Endodermal cell (in vitro differentiated cells): ENCODE measurements at regions not wholly inside any gene's neighbourhood (a gene's known extent, or its start where the extent isn't known, plus 50 kb on each side); places are given as distances from the start of the nearest gene placed in this dataset.

Source experiments
- DNase-seq: peaks from one replicate; pipeline ENCODE4 v3.0.0-alpha.2; 2017
- H3K27ac ChIP-seq: 2 replicates; pipeline ENCODE4 v1.5.1; 2013; ENCODE audit warnings: mild to moderate bottlenecking, low read depth, low read length, moderate library complexity
- H3K27me3 ChIP-seq: 2 replicates; pipeline ENCODE4 v1.6.1; 2013; ENCODE audit warnings: mild to moderate bottlenecking, low read length, moderate library complexity; ENCODE audit not compliant: insufficient read depth, control insufficient read depth, poor library complexity, severe bottlenecking
- H3K36me3 ChIP-seq: 2 replicates; pipeline ENCODE4 v1.7.0; 2013; ENCODE audit warnings: mild to moderate bottlenecking, low read length, moderate library complexity; ENCODE audit not compliant: control insufficient read depth, insufficient read depth
- H3K4me1 ChIP-seq: one replicate; pipeline ENCODE4 v1.7.0; 2013; ENCODE audit warnings: low read length; ENCODE audit not compliant: control insufficient read depth, insufficient read depth
- H3K4me3 ChIP-seq: 2 replicates; pipeline ENCODE4 v1.5.1; 2013; ENCODE audit warnings: mild to moderate bottlenecking, low read length, moderate library complexity
- H3K9ac ChIP-seq: 2 replicates; pipeline ENCODE4 v1.6.1; 2013; ENCODE audit warnings: mild to moderate bottlenecking, low read length, moderate library complexity; ENCODE audit not compliant: poor library complexity, severe bottlenecking; ENCODE audit errors: extremely low read depth
- H3K9me3 ChIP-seq: 2 replicates; pipeline ENCODE4 v1.6.1; 2013; ENCODE audit warnings: mild to moderate bottlenecking, low read length, moderate library complexity; ENCODE audit not compliant: control insufficient read depth
- H3K27ac Mint-ChIP-seq: 2 replicates; pipeline ENCODE4 v1.8.0; 2020; ENCODE audit warnings: mixed read lengths
- H3K27me3 Mint-ChIP-seq: 2 replicates; pipeline ENCODE4 v1.8.0; 2021; ENCODE audit warnings: mild to moderate bottlenecking, mixed read lengths; ENCODE audit not compliant: insufficient read depth
- H3K36me3 Mint-ChIP-seq: 2 replicates; pipeline ENCODE4 v1.8.0; 2020; ENCODE audit warnings: low read depth, mixed read lengths
- H3K4me1 Mint-ChIP-seq: 2 replicates; pipeline ENCODE4 v1.8.0; 2020; ENCODE audit warnings: mixed read lengths
- H3K4me3 Mint-ChIP-seq: 2 replicates; pipeline ENCODE4 v1.8.0; 2020; ENCODE audit warnings: mild to moderate bottlenecking, moderate library complexity, mixed read lengths
- H3K9me3 Mint-ChIP-seq: 2 replicates; pipeline ENCODE4 v1.8.0; 2020; ENCODE audit warnings: mild to moderate bottlenecking, mixed read lengths
- WGBS, 2 experiments: methylation state at CpG; one replicate each; pipeline versions ENCODE4 v1.1.5 to v1.1.7; 2013; ENCODE audit warnings: missing lambda C conversion rate in 2 of 2, mixed read lengths in 1 of 2; ENCODE audit not compliant: insufficient coverage in 1 of 2, insufficient read length in 1 of 2; 5-methylcytosine and 5-hydroxymethylcytosine counted together
- TF ChIP-seq, protein P1 (sequence below): fragments of 200-600 bp; sonication (generic); conservative IDR thresholded peaks from 2 replicates; pipeline ENCODE4 v1.5.0; 2021; ENCODE audit warnings: antibody characterized with exemption, mild to moderate bottlenecking

DNA sequence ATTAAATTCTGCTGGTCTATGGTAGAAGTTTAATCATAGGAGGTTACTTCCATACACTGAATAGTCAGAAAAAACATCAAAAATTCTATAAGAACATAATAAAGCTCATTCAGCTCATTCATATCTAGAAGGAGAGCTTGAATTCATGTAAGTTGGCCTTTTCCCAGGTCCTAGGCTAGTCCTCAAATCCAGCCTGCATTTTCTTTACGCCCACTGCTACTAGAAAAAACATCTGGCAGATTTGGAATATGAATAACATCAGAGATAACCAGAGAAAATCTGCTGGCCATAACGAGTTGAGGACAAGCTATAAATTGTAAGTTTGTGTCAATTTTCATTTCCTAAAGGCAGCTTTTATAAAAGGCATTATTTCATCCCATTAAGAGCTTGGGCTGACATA is 95.5 kb downstream of the MXRA5 start:
- 93% methylated on average over 2 of the region's 2 CpGs; no CpG with 5 or more reads in 1 of the 2 experiments for WGBS, 2 experiments

DNA sequence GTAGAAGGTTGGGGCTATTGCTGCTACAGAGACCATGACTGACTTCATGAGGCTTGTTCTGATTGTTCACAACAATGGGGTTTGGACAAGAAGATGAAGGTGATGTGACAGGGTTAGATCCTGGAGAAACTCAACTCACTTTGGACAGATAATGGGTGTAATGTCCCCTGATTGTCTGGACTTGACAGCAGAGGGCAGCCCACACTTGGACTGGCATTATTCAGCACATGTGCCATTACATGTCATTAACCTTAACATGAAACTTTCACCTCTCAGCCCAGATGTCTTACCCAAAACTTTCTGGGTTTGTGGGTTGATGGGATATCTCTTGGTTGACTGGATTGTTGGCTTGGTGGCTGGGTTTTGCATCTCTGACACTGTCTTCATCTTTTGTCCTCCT is 101.5 kb downstream of the MXRA5 start:
- Mint-ChIP-seq H3K4me1 (no peaks in the 10 kb centered on the region), H3K4me3 (no peak overlapping the region), H3K27ac (no peak overlapping the region), H3K9me3 (no peaks in the 10 kb centered on the region), H3K27me3 (peaks cover 12% of the 10 kb centered on the region), H3K36me3 (no peaks in the 10 kb centered on the region)
- no peak overlapping the region for H3K27ac ChIP-seq
- no peak overlapping the region for H3K4me3 ChIP-seq
- H3K9ac ChIP-seq: no peak overlapping the region
- H3K36me3 ChIP-seq: no peaks in the 10 kb centered on the region
- DNase-seq: no peak
- H3K27me3 ChIP-seq: no peaks in the 10 kb centered on the region
- H3K4me1 ChIP-seq: no peaks in the 10 kb centered on the region
- TF ChIP-seq, protein P1, sequence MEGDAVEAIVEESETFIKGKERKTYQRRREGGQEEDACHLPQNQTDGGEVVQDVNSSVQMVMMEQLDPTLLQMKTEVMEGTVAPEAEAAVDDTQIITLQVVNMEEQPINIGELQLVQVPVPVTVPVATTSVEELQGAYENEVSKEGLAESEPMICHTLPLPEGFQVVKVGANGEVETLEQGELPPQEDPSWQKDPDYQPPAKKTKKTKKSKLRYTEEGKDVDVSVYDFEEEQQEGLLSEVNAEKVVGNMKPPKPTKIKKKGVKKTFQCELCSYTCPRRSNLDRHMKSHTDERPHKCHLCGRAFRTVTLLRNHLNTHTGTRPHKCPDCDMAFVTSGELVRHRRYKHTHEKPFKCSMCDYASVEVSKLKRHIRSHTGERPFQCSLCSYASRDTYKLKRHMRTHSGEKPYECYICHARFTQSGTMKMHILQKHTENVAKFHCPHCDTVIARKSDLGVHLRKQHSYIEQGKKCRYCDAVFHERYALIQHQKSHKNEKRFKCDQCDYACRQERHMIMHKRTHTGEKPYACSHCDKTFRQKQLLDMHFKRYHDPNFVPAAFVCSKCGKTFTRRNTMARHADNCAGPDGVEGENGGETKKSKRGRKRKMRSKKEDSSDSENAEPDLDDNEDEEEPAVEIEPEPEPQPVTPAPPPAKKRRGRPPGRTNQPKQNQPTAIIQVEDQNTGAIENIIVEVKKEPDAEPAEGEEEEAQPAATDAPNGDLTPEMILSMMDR: peak; percentile 38
- H3K9me3 ChIP-seq: no peaks in the 10 kb centered on the region

More for the DNA sequence above, 95.5 kb downstream of the MXRA5 start:
- no peak for DNase-seq
- no peaks in the 10 kb centered on the region for H3K9me3 ChIP-seq
- no peak overlapping the region for H3K4me3 ChIP-seq
- H3K4me3 Mint-ChIP-seq: no peak overlapping the region
- H3K27ac ChIP-seq: no peak overlapping the region
- H3K4me1 ChIP-seq: no peaks in the 10 kb centered on the region
- no peak overlapping the region for H3K27ac Mint-ChIP-seq
- H3K9me3 Mint-ChIP-seq: no peaks in the 10 kb centered on the region
- no peak overlapping the region for H3K9ac ChIP-seq
- H3K27me3 ChIP-seq: no peaks in the 10 kb centered on the region
- H3K36me3 ChIP-seq: no peaks in the 10 kb centered on the region
- H3K36me3 Mint-ChIP-seq: no peaks in the 10 kb centered on the region
- H3K27me3 Mint-ChIP-seq: peaks cover 1% of the 10 kb centered on the region
- TF ChIP-seq, protein P1: no peak
- H3K4me1 Mint-ChIP-seq: no peaks in the 10 kb centered on the region

DNA sequence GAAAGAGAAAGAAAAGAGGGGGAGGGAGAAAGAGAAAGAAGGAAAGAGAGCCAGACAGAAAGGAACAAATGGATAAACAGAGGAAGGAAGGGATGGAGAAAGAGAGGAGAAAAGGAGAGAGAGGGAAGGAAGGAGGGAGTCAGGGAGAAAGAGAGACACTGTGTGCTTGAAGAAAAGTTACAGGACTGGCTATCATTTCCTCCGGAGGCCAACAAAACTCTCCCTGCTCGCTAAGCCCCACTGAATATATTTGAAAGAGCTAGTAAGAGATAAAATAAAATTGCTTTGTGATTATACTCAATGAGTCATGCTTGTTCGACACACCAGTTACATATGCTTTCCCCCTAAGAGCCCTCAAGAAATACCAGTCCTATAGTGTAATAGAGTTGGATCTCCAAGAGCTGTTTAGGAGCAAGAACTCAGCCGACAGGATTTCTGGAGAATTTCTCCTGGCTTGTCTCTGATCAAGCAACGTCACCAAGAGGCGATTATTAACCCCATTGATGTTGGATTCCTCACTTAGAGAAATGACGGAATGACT is 102.2 kb downstream of the MXRA5 start:
- Mint-ChIP-seq H3K4me3 (no peak overlapping the region), H3K36me3 (no peaks in the 10 kb centered on the region), H3K27ac (no peak overlapping the region), H3K27me3 (peaks cover 12% of the 10 kb centered on the region), H3K4me1 (no peaks in the 10 kb centered on the region), H3K9me3 (no peaks in the 10 kb centered on the region)
- TF ChIP-seq, protein P1: no peak
- no peak for DNase-seq
- Histone ChIP-seq H3K27ac (no peak overlapping the region), H3K9me3 (no peaks in the 10 kb centered on the region), H3K27me3 (no peaks in the 10 kb centered on the region), H3K4me3 (no peak overlapping the region), H3K36me3 (no peaks in the 10 kb centered on the region), H3K4me1 (no peaks in the 10 kb centered on the region), H3K9ac (no peak overlapping the region)
- 91 to 96% methylated on average over 4 to 6 of the region's 7 CpGs for WGBS, 2 experiments
